ENCODE measurements at regions not wholly inside any gene's neighbourhood (a gene's known extent, or its start where the extent isn't known, plus 50 kb on each side); places are given as distances from the start of the nearest gene placed in this dataset.

DNA sequence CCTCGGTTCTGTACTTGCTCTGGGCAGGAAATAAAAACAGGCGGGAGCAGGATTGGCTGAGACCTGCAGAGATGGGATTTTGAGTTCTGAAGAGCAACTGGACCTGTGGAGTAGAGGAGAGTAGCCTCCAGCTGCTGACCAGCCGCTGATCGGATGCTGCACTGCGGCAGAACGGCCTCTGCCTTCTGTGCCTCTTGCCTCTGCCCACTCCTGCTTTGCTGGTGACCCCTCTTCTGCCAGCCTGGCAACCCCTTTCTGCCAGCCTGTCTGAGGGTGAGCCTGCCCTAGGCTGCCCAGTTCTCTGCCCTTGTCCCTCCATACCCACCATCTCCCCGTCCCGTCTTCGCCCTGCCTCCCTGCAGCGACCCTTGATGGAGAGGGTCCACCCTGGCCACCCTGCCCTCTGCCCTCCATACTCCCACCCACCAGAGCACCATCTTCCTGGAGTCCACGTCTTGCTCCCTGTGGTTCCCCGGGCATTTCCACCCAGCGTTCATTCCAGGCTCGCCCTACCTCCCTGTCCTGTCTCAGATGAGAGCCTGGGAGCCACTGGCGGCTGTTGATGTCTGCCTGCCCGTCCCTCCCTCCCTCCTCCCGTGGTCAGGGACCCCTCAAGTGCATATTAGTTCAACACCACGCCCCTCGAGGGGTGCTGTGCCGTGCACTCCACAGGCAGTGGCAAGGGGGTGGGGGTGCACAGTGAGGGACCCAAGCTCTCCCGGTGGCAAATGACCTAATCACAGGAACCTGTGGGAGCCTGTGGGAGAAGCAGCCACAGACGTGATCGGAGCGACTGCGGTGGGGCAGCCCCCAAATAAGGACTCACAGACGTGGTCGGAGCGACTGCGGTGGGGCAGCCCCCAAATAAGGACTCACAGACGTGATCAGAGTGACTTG lies 863.3 kb downstream of the TBC1D22A start:
- in situ Hi-C loops (cut with HindIII; ENCODE audit: extremely low pct_ligation_motif_present, low pct_unique_long_range_greater_than_20kb): loop anchor here (10.0 kb wide), 1 partner anchor 869 kb away; no protein-coding TSS in a partner anchor
- CTCF ChIA-PET (ENCODE audit: low intra/inter-chr PET ratio, low total read pairs): no interaction called here
- 36% methylated on average over 21 of the region's 30 CpGs for WGBS (ENCODE audit: low lambda C conversion rate)

More for the DNA sequence above, 863.3 kb downstream of the TBC1D22A start:
- Histone ChIP-seq H3K27ac (ENCODE audit: extremely low read length, insufficient read depth, low read length) (no peak overlapping the region), H2AFZ (ENCODE audit: low read length) (no peak overlapping the region), H3K9me3 (ENCODE audit: low read length) (no peaks in the 10 kb centered on the region), H3K9ac (ENCODE audit: insufficient read depth, low read depth, low read length) (no peak overlapping the region), H3K36me3 (replicated peaks in 1 of 2; ENCODE audit: control insufficient read depth in 1 of 2, insufficient read depth in 2 of 2, low read length in 2 of 2) (no peaks in the 10 kb centered on the region), H3K4me2 (ENCODE audit: low read depth, low read length) (no peak overlapping the region), H3K4me1 (ENCODE audit: insufficient read depth, low read length) (no peaks in the 10 kb centered on the region), H3K27me3 (ENCODE audit: control insufficient read depth in 1 of 2, insufficient read depth in 2 of 2, low read length in 2 of 2) (peaks cover 14 to 45% of the 10 kb centered on the region in 2 experiments), H3K4me3 (replicated peaks in 1 of 3; ENCODE audit: insufficient read depth in 1 of 3, low read depth in 2 of 3, low read length in 3 of 3) (no peak overlapping the region), H3K79me2 (ENCODE audit: insufficient read depth, low read length) (no peaks in the 10 kb centered on the region), H4K20me1 (ENCODE audit: insufficient read depth, low read length) (no peaks in the 10 kb centered on the region)
- TF ChIP-seq, protein P1, sequence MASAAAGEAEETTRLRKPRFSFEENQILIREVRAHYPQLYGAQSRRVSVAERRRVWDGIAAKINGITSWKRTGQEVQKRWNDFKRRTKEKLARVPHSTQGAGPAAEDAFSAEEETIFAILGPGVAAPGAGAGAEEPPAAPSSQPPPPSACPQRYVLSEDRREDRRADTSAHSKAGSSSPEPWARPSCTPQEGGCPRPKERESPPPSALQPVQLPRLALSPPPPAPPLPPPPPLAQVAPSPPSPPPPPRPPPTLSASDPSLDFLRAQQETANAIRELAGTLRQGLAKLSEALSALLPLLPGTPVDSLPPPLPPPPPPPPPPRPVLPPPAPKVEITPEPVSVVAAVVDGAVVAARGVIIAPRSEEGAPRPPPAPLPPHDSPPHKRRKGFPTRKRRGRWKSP (CRISPR knock-in tag; IDR thresholded peaks at IDR 0.05): no peak
- TF ChIP-seq ELF1 (CRISPR knock-in tag; IDR thresholded peaks at IDR 0.05) (no peak), ATM (IDR thresholded peaks at IDR 0.05; ENCODE audit: borderline replicate concordance) (no peak), ZNF780A (CRISPR knock-in tag; IDR thresholded peaks at IDR 0.05) (no peak)
- TF ChIP-seq, protein P2, sequence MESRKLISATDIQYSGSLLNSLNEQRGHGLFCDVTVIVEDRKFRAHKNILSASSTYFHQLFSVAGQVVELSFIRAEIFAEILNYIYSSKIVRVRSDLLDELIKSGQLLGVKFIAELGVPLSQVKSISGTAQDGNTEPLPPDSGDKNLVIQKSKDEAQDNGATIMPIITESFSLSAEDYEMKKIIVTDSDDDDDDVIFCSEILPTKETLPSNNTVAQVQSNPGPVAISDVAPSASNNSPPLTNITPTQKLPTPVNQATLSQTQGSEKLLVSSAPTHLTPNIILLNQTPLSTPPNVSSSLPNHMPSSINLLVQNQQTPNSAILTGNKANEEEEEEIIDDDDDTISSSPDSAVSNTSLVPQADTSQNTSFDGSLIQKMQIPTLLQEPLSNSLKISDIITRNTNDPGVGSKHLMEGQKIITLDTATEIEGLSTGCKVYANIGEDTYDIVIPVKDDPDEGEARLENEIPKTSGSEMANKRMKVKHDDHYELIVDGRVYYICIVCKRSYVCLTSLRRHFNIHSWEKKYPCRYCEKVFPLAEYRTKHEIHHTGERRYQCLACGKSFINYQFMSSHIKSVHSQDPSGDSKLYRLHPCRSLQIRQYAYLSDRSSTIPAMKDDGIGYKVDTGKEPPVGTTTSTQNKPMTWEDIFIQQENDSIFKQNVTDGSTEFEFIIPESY (CRISPR knock-in tag; IDR thresholded peaks at IDR 0.05): no peak
- intact Hi-C loops (cut with micrococcal nuclease; ENCODE audit: unreplicated experiment): no loop called here
- no peak for ATAC-seq
- no peak for DNase-seq (ENCODE audit: low spot score)
- POLR2A ChIA-PET: no interaction called here
- BruUV-seq (replicated peaks): no TSS peak
- no peak for FAIRE-seq

Data from HepG2 (cell line).